Thoracic aorta (tissue), 2 donors: ENCODE measurements at regions not wholly inside any gene's neighbourhood (a gene's known extent, or its start where the extent isn't known, plus 50 kb on each side); places are given as distances from the start of the nearest gene placed in this dataset.

ENCODE experiments used
- ATAC-seq: fragments of 150-250 bp; one replicate; pipeline ENCODE4 v1.8.0; 2017; ENCODE audit warnings: low read depth; ENCODE audit not compliant: insufficient number of reproducible peaks, low FRiP score
- DNase-seq: peaks from one replicate; pipeline ENCODE4 v3.0.0-alpha.2; 2020; ENCODE audit warnings: low spot score
- H3K27ac ChIP-seq, 2 donors: fragments of 200-600 bp; sonication (generic); 1 replicate in 1 of 2; 2 replicates in 1 of 2; pipeline ENCODE4 v1.5.1; 2016; ENCODE audit warnings: mild to moderate bottlenecking in 2 of 2, moderate library complexity in 2 of 2
- H3K27me3 ChIP-seq: fragments of 200-600 bp; sonication (generic); replicated peaks from 2 replicates; pipeline ENCODE4 v1.6.0; 2016; ENCODE audit warnings: mild to moderate bottlenecking; ENCODE audit not compliant: insufficient read depth
- H3K36me3 ChIP-seq: fragments of 200-600 bp; sonication (generic); one replicate; pipeline ENCODE4 v1.5.1; 2016
- H3K4me1 ChIP-seq, 2 donors: fragments of 200-600 bp; sonication (generic); 1 replicate in 1 of 2; 2 replicates in 1 of 2; pipeline versions ENCODE4 v1.5.1 to v1.6.0; 2016; ENCODE audit warnings: low read depth in 2 of 2, mild to moderate bottlenecking in 1 of 2; ENCODE audit not compliant: control insufficient read depth in 1 of 2
- H3K4me3 ChIP-seq: fragments of 200-600 bp; sonication (generic); 2 replicates; pipeline ENCODE4 v1.5.1; 2016; ENCODE audit warnings: mild to moderate bottlenecking
- H3K9me3 ChIP-seq: fragments of 200-600 bp; sonication (generic); 2 replicates; pipeline ENCODE4 v1.5.1; 2016
- TF ChIP-seq, protein P1 (sequence below): fragments of 200-600 bp; sonication (generic); IDR thresholded peaks from one replicate; pipeline ENCODE4 v1.5.1; 2019; ENCODE audit warnings: antibody characterized with exemption

DNA sequence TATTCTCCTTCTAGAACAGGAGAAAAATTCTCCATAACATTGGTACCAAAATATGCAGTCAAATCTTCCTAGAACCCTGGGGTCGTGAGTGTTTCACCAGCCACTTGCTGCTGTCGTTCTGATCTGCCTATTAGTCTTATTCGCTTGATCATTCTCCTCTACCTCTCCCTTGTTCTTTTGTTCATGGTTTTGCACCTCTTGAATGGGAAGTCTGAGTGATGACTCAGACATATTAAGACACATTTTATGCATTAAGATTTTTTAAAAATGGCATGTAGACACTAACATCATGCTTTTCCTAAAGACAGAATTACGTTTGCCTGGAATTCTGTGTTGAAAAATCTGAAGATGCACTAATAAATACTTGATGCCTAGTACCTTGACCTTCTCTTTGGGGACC is 159.2 kb upstream of the LRIG3 start:
- Histone ChIP-seq H3K36me3 (no peaks in the 10 kb centered on the region), H3K9me3 (no peaks in the 10 kb centered on the region), H3K27ac (no peak overlapping the region), H3K27me3 (no peaks in the 10 kb centered on the region), H3K4me1 (peaks cover under 1 to 3% of the 10 kb centered on the region in 2 donors), H3K4me3 (no peak overlapping the region)
- TF ChIP-seq, protein P1, sequence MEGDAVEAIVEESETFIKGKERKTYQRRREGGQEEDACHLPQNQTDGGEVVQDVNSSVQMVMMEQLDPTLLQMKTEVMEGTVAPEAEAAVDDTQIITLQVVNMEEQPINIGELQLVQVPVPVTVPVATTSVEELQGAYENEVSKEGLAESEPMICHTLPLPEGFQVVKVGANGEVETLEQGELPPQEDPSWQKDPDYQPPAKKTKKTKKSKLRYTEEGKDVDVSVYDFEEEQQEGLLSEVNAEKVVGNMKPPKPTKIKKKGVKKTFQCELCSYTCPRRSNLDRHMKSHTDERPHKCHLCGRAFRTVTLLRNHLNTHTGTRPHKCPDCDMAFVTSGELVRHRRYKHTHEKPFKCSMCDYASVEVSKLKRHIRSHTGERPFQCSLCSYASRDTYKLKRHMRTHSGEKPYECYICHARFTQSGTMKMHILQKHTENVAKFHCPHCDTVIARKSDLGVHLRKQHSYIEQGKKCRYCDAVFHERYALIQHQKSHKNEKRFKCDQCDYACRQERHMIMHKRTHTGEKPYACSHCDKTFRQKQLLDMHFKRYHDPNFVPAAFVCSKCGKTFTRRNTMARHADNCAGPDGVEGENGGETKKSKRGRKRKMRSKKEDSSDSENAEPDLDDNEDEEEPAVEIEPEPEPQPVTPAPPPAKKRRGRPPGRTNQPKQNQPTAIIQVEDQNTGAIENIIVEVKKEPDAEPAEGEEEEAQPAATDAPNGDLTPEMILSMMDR, result no peak
- DNase-seq (no peak), ATAC-seq (no peak)

- no peak overlapping the region for H3K4me3 ChIP-seq
- H3K36me3 ChIP-seq, result no peaks in the 10 kb centered on the region
- H3K4me1 ChIP-seq, result no peaks in the 10 kb centered on the region
- ATAC-seq (no peak), DNase-seq (no peak)
- TF ChIP-seq, protein P1, result no peak
- no peaks in the 10 kb centered on the region for H3K27me3 ChIP-seq
- H3K9me3 ChIP-seq, result no peaks in the 10 kb centered on the region
- no peak overlapping the region for H3K27ac ChIP-seq
Measured at GRCh38 chr12:59079002-59079401, 158.7 kb upstream of the LRIG3 start.

DNA sequence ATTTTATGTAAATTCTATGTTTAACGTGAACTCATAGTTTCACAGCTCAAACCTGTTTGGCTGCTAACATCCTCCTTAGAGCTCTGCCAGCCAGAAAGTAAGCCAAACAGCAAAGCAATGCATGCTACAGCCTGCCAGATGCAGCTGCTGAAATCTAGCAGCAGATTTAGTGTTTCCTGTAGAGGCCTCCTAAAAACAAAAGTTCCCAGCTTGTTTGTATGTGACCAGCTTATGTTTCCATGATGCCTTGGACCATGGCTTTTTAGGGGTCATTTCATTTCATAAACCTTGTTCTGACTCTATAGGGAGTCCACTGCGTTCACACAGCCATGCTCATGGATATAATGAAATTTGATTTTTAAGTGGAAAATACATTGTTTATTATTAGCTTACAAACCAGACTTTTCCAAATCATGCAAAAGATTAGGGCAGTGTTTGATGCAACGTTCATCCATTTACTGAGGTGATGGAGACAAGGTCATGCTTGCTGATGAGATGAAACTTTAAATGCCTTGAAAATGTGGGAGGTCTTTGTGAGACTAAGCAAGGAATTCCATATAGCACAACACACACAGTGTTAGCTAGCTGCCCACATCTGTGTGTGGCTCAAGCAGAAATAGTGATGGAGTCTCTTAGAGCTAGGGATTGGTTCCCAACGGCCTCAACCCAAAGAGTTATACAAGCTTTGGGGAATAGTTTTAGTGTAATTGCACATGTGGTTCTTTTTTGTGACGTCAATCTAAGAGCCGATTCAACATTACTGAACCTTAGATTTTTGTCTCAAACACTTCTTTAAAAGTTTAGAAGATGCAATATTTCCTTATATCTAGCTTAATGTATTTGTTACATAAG is 157.5 kb upstream of the LRIG3 start:
- no peak overlapping the region for H3K27ac ChIP-seq
- no peak overlapping the region for H3K4me3 ChIP-seq
- ATAC-seq (no peak), DNase-seq (no peak)
- H3K27me3 ChIP-seq, result no peaks in the 10 kb centered on the region
- TF ChIP-seq, protein P1, result no peak
- H3K9me3 ChIP-seq, result no peaks in the 10 kb centered on the region
- no peaks in the 10 kb centered on the region for H3K36me3 ChIP-seq
- H3K4me1 ChIP-seq, result no peaks in the 10 kb centered on the region

GRCh38 chr12:59077153-59077552 is 156.8 kb upstream of the LRIG3 start:
- no peaks in the 10 kb centered on the region for H3K36me3 ChIP-seq
- no peak for ATAC-seq
- TF ChIP-seq, protein P1, result no peak
- no peak overlapping the region for H3K4me3 ChIP-seq
- no peaks in the 10 kb centered on the region for H3K4me1 ChIP-seq
- no peak for DNase-seq
- no peaks in the 10 kb centered on the region for H3K9me3 ChIP-seq
- no peak overlapping the region for H3K27ac ChIP-seq
- H3K27me3 ChIP-seq, result no peaks in the 10 kb centered on the region

- TF ChIP-seq, protein P1, result no peak
- DNase-seq (no peak), ATAC-seq (no peak)
- Histone ChIP-seq H3K4me1 (no peaks in the 10 kb centered on the region), H3K36me3 (no peaks in the 10 kb centered on the region), H3K27ac (no peak overlapping the region), H3K9me3 (no peaks in the 10 kb centered on the region), H3K27me3 (no peaks in the 10 kb centered on the region), H3K4me3 (no peak overlapping the region)
Measured at GRCh38 chr12:59076622-59077021, 156.3 kb upstream of the LRIG3 start.
